GM12891 (cell line): ENCODE measurements at regions not wholly inside any gene's neighbourhood (a gene's known extent, or its start where the extent isn't known, plus 50 kb on each side); places are given as distances from the start of the nearest gene placed in this dataset.

ENCODE experiments used
- POLR2A ChIP-seq: IDR thresholded peaks from 2 replicates; pipeline ENCODE4 v1.6.1; 2011; ENCODE audit warnings: low read depth, low read length, control low read depth
- POLR2AphosphoS5 ChIP-seq: IDR thresholded peaks from 2 replicates; pipeline ENCODE4 v1.6.1; 2011; ENCODE audit warnings: low read depth, low read length, control low read depth
- TAF1 ChIP-seq: IDR thresholded peaks from 2 replicates; pipeline ENCODE4 v1.6.1; 2011; ENCODE audit warnings: low read depth, low read length, control low read depth

GRCh38 chr13:91066745-91067144 is 280.7 kb upstream of the MIR17HG start:
- TF ChIP-seq TAF1, result no peak
- TF ChIP-seq POLR2AphosphoS5, result no peak
- TF ChIP-seq POLR2A, result no peak
